ENCODE measurements at regions not wholly inside any gene's neighbourhood (a gene's known extent, or its start where the extent isn't known, plus 50 kb on each side); places are given as distances from the start of the nearest gene placed in this dataset.
"Not testable (repeated sequence)": the region's sequence is repeated elsewhere in the genome, so short reads cannot be mapped to it uniquely, and the experiment has no call there.

GRCh38 chr15:21744245-21744915, 133.2 kb downstream of the POTEB start:
- not testable (repeated sequence) for DNase-seq; H3K79me2 ChIP-seq (ENCODE audit: insufficient read depth, low read length); H3K27ac ChIP-seq (ENCODE audit: low read length); H3K36me3 ChIP-seq (ENCODE audit: insufficient read depth, low read length); H3K4me2 ChIP-seq (ENCODE audit: insufficient read depth, low read length); H4K20me1 ChIP-seq (ENCODE audit: insufficient read depth, low read length); H3K9me3 ChIP-seq (ENCODE audit: insufficient read depth, low read length, severe bottlenecking); H3K9ac ChIP-seq (ENCODE audit: low read depth, low read length); ATAC-seq (ENCODE audit: insufficient read depth, low read depth); H2AFZ ChIP-seq (ENCODE audit: low read depth, low read length); H3K27me3 ChIP-seq (ENCODE audit: insufficient read depth, low read length, poor library complexity); H3K4me3 ChIP-seq (ENCODE audit: low read depth in 1 of 2, low read length in 2 of 2); H3K4me1 ChIP-seq (ENCODE audit: insufficient read depth, low read length)

GRCh38 chr15:21742067-21742466, 135.5 kb downstream of the POTEB start:
- H2AFZ ChIP-seq (ENCODE audit: low read depth, low read length); H3K9me3 ChIP-seq (ENCODE audit: insufficient read depth, low read length, severe bottlenecking); H3K4me2 ChIP-seq (ENCODE audit: insufficient read depth, low read length); H3K4me1 ChIP-seq (ENCODE audit: insufficient read depth, low read length); H3K9ac ChIP-seq (ENCODE audit: low read depth, low read length); H3K27ac ChIP-seq (ENCODE audit: low read length); H3K4me3 ChIP-seq (ENCODE audit: low read depth in 1 of 2, low read length in 2 of 2); H4K20me1 ChIP-seq (ENCODE audit: insufficient read depth, low read length); H3K36me3 ChIP-seq (ENCODE audit: insufficient read depth, low read length); H3K79me2 ChIP-seq (ENCODE audit: insufficient read depth, low read length); DNase-seq; H3K27me3 ChIP-seq (ENCODE audit: insufficient read depth, low read length, poor library complexity): not testable (repeated sequence)
- peak; percentile 69 for ATAC-seq (ENCODE audit: insufficient read depth, low read depth)

GRCh38 chr15:21738003-21738402, 139.5 kb downstream of the POTEB start:
- not testable (repeated sequence) for DNase-seq; H3K4me2 ChIP-seq (ENCODE audit: insufficient read depth, low read length); H3K4me3 ChIP-seq (ENCODE audit: low read depth in 1 of 2, low read length in 2 of 2); H3K27me3 ChIP-seq (ENCODE audit: insufficient read depth, low read length, poor library complexity); ATAC-seq (ENCODE audit: insufficient read depth, low read depth); H3K9ac ChIP-seq (ENCODE audit: low read depth, low read length); H4K20me1 ChIP-seq (ENCODE audit: insufficient read depth, low read length); H3K4me1 ChIP-seq (ENCODE audit: insufficient read depth, low read length); H3K9me3 ChIP-seq (ENCODE audit: insufficient read depth, low read length, severe bottlenecking); H3K27ac ChIP-seq (ENCODE audit: low read length); H3K79me2 ChIP-seq (ENCODE audit: insufficient read depth, low read length); H2AFZ ChIP-seq (ENCODE audit: low read depth, low read length); H3K36me3 ChIP-seq (ENCODE audit: insufficient read depth, low read length)

- peak; percentile 43 for ATAC-seq (ENCODE audit: insufficient read depth, low read depth)
- not testable (repeated sequence) for H3K36me3 ChIP-seq (ENCODE audit: insufficient read depth, low read length); H3K9me3 ChIP-seq (ENCODE audit: insufficient read depth, low read length, severe bottlenecking); H3K27ac ChIP-seq (ENCODE audit: low read length); H2AFZ ChIP-seq (ENCODE audit: low read depth, low read length); H3K4me2 ChIP-seq (ENCODE audit: insufficient read depth, low read length); H3K9ac ChIP-seq (ENCODE audit: low read depth, low read length); DNase-seq; H3K79me2 ChIP-seq (ENCODE audit: insufficient read depth, low read length); H4K20me1 ChIP-seq (ENCODE audit: insufficient read depth, low read length); H3K4me3 ChIP-seq (ENCODE audit: low read depth in 1 of 2, low read length in 2 of 2); H3K27me3 ChIP-seq (ENCODE audit: insufficient read depth, low read length, poor library complexity); H3K4me1 ChIP-seq (ENCODE audit: insufficient read depth, low read length)
Observed at GRCh38 chr15:21736443-21736842, 141.1 kb downstream of the POTEB start.

GRCh38 chr15:21735837-21736236, 141.7 kb downstream of the POTEB start:
- H3K4me3 ChIP-seq (ENCODE audit: low read depth in 1 of 2, low read length in 2 of 2); H4K20me1 ChIP-seq (ENCODE audit: insufficient read depth, low read length); H3K36me3 ChIP-seq (ENCODE audit: insufficient read depth, low read length); H3K9me3 ChIP-seq (ENCODE audit: insufficient read depth, low read length, severe bottlenecking); H2AFZ ChIP-seq (ENCODE audit: low read depth, low read length); H3K27me3 ChIP-seq (ENCODE audit: insufficient read depth, low read length, poor library complexity); H3K27ac ChIP-seq (ENCODE audit: low read length); H3K79me2 ChIP-seq (ENCODE audit: insufficient read depth, low read length); H3K4me1 ChIP-seq (ENCODE audit: insufficient read depth, low read length); H3K4me2 ChIP-seq (ENCODE audit: insufficient read depth, low read length); DNase-seq; H3K9ac ChIP-seq (ENCODE audit: low read depth, low read length): not testable (repeated sequence)
- ATAC-seq (ENCODE audit: insufficient read depth, low read depth): peak; percentile 77

- H3K9me3 ChIP-seq (ENCODE audit: insufficient read depth, low read length, severe bottlenecking); H3K27me3 ChIP-seq (ENCODE audit: insufficient read depth, low read length, poor library complexity): not testable (repeated sequence)
- peak; percentile 77 for ATAC-seq (ENCODE audit: insufficient read depth, low read depth)
Observed at GRCh38 chr15:21735368-21735767, 142.2 kb downstream of the POTEB start.

DNA sequence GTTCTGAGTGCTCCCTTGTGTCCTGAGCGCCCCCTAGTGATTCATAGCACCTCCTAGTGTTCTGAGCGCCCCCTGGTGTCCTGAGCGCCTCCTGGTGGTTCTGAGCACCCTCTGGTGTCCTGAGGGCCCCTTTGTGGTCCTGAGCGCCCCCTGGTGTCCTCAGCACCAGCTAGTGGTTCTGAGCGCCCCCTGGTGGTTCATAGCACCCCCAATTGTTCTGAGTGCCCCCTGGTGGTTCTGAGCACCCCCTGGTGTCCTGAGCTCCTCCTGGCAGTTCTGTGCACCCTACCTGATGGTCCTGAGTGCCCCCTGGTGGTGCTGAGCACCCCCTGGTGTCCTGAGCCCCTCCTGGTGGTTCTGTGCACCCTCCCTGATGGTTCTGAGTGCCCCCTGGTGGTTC, 146.0 kb downstream of the POTEB start:
- H3K27me3 ChIP-seq (ENCODE audit: insufficient read depth, low read length, poor library complexity); H3K9ac ChIP-seq (ENCODE audit: low read depth, low read length); H3K79me2 ChIP-seq (ENCODE audit: insufficient read depth, low read length); H3K4me3 ChIP-seq (ENCODE audit: low read depth in 1 of 2, low read length in 2 of 2); H3K27ac ChIP-seq (ENCODE audit: low read length); H3K9me3 ChIP-seq (ENCODE audit: insufficient read depth, low read length, severe bottlenecking); DNase-seq; H2AFZ ChIP-seq (ENCODE audit: low read depth, low read length); H4K20me1 ChIP-seq (ENCODE audit: insufficient read depth, low read length); H3K4me1 ChIP-seq (ENCODE audit: insufficient read depth, low read length); H3K36me3 ChIP-seq (ENCODE audit: insufficient read depth, low read length); H3K4me2 ChIP-seq (ENCODE audit: insufficient read depth, low read length): not testable (repeated sequence)
- ATAC-seq (ENCODE audit: insufficient read depth, low read depth): 0 out of 3 replicates have a peak, but pooled peaks have one; percentile 1

More at GRCh38 chr15:21735368-21735767, 142.2 kb downstream of the POTEB start:
- DNase-seq; H3K27ac ChIP-seq (ENCODE audit: low read length); H3K4me1 ChIP-seq (ENCODE audit: insufficient read depth, low read length); H3K4me3 ChIP-seq (ENCODE audit: low read depth in 1 of 2, low read length in 2 of 2); H3K36me3 ChIP-seq (ENCODE audit: insufficient read depth, low read length); H2AFZ ChIP-seq (ENCODE audit: low read depth, low read length); H3K4me2 ChIP-seq (ENCODE audit: insufficient read depth, low read length); H3K79me2 ChIP-seq (ENCODE audit: insufficient read depth, low read length); H4K20me1 ChIP-seq (ENCODE audit: insufficient read depth, low read length); H3K9ac ChIP-seq (ENCODE audit: low read depth, low read length): not testable (repeated sequence)

GRCh38 chr15:21730427-21731405, 146.8 kb downstream of the POTEB start:
- not testable (repeated sequence) for H3K79me2 ChIP-seq (ENCODE audit: insufficient read depth, low read length); H3K9ac ChIP-seq (ENCODE audit: low read depth, low read length); H2AFZ ChIP-seq (ENCODE audit: low read depth, low read length); H3K4me1 ChIP-seq (ENCODE audit: insufficient read depth, low read length); H3K27ac ChIP-seq (ENCODE audit: low read length); H3K36me3 ChIP-seq (ENCODE audit: insufficient read depth, low read length); H3K4me2 ChIP-seq (ENCODE audit: insufficient read depth, low read length); H4K20me1 ChIP-seq (ENCODE audit: insufficient read depth, low read length); H3K27me3 ChIP-seq (ENCODE audit: insufficient read depth, low read length, poor library complexity); H3K9me3 ChIP-seq (ENCODE audit: insufficient read depth, low read length, severe bottlenecking); DNase-seq; H3K4me3 ChIP-seq (ENCODE audit: low read depth in 1 of 2, low read length in 2 of 2)
- ATAC-seq (ENCODE audit: insufficient read depth, low read depth): peak; percentile 75

Measured in DND-41 (cell line).